Mesodermal cell (in vitro differentiated cells): ENCODE measurements at regions not wholly inside any gene's neighbourhood (a gene's known extent, or its start where the extent isn't known, plus 50 kb on each side); places are given as distances from the start of the nearest gene placed in this dataset.

ENCODE experiments used
- H3K27ac ChIP-seq: 2 replicates; pipeline ENCODE4 v1.7.0; 2013; ENCODE audit warnings: mild to moderate bottlenecking, low read depth, low read length, moderate library complexity; ENCODE audit not compliant: severe bottlenecking
- H3K36me3 ChIP-seq: 2 replicates; pipeline ENCODE4 v1.7.1; 2013; ENCODE audit warnings: mild to moderate bottlenecking, low read length, moderate library complexity; ENCODE audit not compliant: control insufficient read depth, insufficient read depth
- H3K4me1 ChIP-seq: one replicate; pipeline ENCODE4 v1.7.1; 2013; ENCODE audit warnings: mild to moderate bottlenecking, low read length; ENCODE audit not compliant: insufficient read depth, control insufficient read depth, poor library complexity, severe bottlenecking
- H3K4me3 ChIP-seq: 2 replicates; pipeline ENCODE4 v1.7.0; 2013; ENCODE audit warnings: low read length, control low read depth, mild to moderate bottlenecking; ENCODE audit not compliant: insufficient read depth, poor library complexity, severe bottlenecking; ENCODE audit errors: extremely low read depth
- H3K9me3 ChIP-seq: 2 replicates; pipeline ENCODE4 v1.7.1; 2013; ENCODE audit warnings: mild to moderate bottlenecking, low read length, moderate library complexity; ENCODE audit not compliant: control insufficient read depth
- WGBS, 2 experiments: methylation state at CpG; one replicate each; pipeline ENCODE4 v1.1.5; 2013; ENCODE audit warnings: missing lambda C conversion rate in 2 of 2; ENCODE audit not compliant: insufficient coverage in 2 of 2; 5-methylcytosine and 5-hydroxymethylcytosine counted together

DNA sequence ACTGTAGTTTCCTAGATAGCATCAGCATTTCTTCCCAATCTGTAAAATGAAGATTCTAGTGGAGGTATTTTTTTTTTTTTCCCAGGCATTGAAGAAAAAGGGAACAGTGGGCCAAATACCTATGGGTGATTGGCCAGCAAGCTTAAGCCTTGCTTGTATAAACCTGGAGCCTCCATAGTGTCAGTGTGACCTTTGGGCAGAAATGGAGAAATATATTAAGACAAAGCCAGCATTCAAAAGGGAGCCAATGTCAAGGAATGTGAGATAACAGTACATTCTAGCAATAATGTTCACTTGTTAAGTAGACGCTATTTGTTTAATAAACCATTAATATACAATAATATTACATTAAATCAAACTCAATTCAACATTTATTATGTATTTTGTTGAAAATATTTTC, 275.4 kb downstream of the FOXA2 start:
- Histone ChIP-seq H3K9me3 (no peaks in the 10 kb centered on the region), H3K36me3 (no peaks in the 10 kb centered on the region), H3K4me3 (no peak overlapping the region), H3K27ac (no peak overlapping the region), H3K4me1 (no peaks in the 10 kb centered on the region)
- no CpG with 5 or more reads among the region's 1 CpG for WGBS, 2 experiments

DNA sequence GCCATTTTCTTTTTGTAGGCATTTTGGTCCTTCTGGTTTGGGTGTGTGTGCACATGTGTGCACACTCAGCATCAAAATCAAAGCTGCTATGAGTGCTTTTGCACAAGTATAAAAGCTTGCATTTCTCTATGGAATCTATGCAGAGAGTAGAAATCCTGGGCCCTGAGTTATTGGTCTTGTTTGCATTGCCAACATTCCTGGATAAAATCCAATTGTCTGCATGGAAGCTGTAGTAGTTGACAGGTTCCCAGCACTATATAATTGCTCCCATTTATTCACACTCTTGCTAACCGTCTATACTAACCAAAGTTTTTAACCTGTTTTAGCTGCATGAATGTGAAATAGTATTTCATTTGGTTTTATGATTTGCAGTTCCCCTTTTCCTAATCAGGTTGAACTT, 277.0 kb downstream of the FOXA2 start:
- Histone ChIP-seq H3K4me3 (no peak overlapping the region), H3K9me3 (no peaks in the 10 kb centered on the region), H3K36me3 (no peaks in the 10 kb centered on the region), H3K4me1 (no peaks in the 10 kb centered on the region), H3K27ac (no peak overlapping the region)
- WGBS, 2 experiments: no CpG with 5 or more reads among the region's 1 CpG

DNA sequence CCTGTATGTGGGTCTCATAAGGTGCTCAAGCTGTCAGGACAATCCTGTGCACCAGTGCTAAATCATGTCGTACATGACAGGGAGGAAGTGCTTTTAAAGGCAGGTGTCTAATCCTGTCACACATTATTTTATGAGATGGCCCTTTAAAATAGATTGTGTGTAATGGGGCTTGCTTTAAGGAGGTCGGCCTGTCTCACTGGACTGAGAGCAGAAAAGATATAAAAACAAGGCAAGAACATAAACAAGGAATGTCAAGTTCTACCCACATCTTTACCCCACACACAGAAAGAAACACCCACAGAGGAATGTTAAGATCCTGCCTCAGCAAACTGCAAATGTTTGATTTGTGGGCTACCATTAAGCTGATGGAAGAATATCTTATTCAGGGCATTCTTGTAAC, 279.0 kb downstream of the FOXA2 start:
- H3K4me3 ChIP-seq: no peak overlapping the region
- H3K4me1 ChIP-seq: no peaks in the 10 kb centered on the region
- WGBS, 2 experiments: 83 to 100% methylated on average over 1 of the region's 2 CpGs

DNA sequence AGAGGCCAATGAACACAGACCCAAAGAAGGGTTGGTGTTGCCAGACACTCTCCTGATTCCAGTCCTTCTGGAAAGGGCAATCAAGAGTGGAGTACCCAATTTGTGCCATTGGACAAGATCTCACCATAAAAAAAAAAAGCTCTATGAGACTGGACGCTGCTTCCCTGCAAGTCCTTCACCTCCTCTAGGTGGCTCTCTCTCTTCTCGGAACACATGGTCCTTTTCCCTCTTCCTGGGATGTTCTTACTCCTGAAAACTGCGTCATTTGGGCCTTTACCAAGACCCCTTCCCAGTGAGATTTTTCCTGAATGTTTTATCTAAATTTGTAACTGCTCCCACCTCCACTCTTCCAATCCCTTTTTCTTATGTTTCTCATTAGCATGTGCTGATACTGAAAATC, 280.8 kb downstream of the FOXA2 start:
- no peaks in the 10 kb centered on the region for H3K4me1 ChIP-seq
- 54 to 55% methylated on average over 3 of the region's 3 CpGs for WGBS, 2 experiments

More for the DNA sequence above, 279.0 kb downstream of the FOXA2 start:
- no peaks in the 10 kb centered on the region for H3K9me3 ChIP-seq
- H3K36me3 ChIP-seq: no peaks in the 10 kb centered on the region
- H3K27ac ChIP-seq: no peak overlapping the region

DNA sequence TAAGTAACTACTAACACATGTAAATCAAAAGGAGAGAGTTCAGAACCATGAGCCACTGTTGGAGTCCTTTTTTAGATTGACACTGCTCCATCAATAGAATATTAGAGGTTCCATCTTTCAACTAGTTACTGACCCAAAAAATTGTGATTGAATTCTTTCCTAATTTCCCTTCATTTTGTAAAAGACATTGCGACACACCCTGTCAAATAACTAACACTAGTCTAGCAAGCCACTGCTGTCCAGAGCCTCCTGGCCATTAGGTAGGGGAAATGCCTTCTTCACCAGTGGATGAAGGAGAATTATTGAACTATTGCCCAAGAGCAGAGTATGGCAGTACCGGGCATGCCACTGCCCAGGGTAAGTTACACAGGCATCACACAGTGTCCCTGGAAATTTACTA, 282.3 kb downstream of the FOXA2 start:
- no peak overlapping the region for H3K4me3 ChIP-seq
- H3K4me1 ChIP-seq: no peaks in the 10 kb centered on the region
- WGBS, 2 experiments: 83 to 90% methylated on average over 1 of the region's 2 CpGs
- H3K9me3 ChIP-seq: no peaks in the 10 kb centered on the region
- H3K27ac ChIP-seq: no peak overlapping the region
- H3K36me3 ChIP-seq: no peaks in the 10 kb centered on the region

More for the DNA sequence above, 280.8 kb downstream of the FOXA2 start:
- H3K27ac ChIP-seq: no peak overlapping the region
- no peaks in the 10 kb centered on the region for H3K9me3 ChIP-seq
- H3K4me3 ChIP-seq: no peak overlapping the region
- no peaks in the 10 kb centered on the region for H3K36me3 ChIP-seq

DNA sequence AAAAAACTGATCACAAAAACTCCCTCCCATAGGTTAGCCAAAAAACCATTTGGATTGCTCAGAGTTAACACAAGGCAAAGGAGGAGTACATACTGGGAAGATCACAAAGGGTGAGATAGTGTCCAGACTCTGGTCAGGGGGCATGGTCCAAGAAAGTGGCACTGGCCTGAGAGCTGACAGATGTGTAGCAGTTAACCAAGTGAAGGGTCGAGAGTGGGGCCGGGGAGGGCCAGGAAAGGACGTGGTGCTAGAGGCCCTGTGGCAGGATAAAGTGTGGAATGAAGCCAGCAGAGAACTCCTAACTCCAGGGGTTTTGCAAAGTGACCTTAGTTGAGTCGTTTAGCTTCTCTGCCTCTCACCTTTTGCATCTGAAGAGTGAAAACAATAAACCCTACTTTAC, 290.5 kb downstream of the FOXA2 start:
- Histone ChIP-seq H3K36me3 (no peaks in the 10 kb centered on the region), H3K9me3 (no peaks in the 10 kb centered on the region), H3K27ac (no peak overlapping the region), H3K4me3 (no peak overlapping the region), H3K4me1 (no peaks in the 10 kb centered on the region)
- 86 to 89% methylated on average over 2 to 3 of the region's 4 CpGs for WGBS, 2 experiments

DNA sequence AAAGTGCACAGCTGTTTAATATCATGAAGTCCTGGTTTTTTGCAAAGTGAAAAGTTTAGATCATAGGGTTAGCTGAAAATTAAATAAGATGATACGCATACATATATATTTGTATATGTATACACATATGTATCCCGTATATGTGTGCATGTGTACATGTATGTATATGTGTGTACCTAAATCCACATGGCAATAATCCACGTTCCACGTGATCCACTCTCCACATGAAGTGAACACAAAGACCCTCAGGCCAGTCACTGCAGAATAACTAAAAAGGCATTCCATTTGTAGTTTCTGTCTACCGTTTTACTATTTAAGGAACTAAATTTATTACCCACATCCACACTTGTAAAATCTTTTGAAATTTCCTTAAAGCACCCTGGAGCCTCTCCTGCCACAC, 294.9 kb downstream of the FOXA2 start:
- WGBS, 2 experiments: 89 to 100% methylated on average over 1 to 2 of the region's 5 CpGs
- H3K4me1 ChIP-seq: no peaks in the 10 kb centered on the region
- H3K27ac ChIP-seq: no peak overlapping the region
- H3K36me3 ChIP-seq: no peaks in the 10 kb centered on the region
- H3K9me3 ChIP-seq: no peaks in the 10 kb centered on the region
- no peak overlapping the region for H3K4me3 ChIP-seq

DNA sequence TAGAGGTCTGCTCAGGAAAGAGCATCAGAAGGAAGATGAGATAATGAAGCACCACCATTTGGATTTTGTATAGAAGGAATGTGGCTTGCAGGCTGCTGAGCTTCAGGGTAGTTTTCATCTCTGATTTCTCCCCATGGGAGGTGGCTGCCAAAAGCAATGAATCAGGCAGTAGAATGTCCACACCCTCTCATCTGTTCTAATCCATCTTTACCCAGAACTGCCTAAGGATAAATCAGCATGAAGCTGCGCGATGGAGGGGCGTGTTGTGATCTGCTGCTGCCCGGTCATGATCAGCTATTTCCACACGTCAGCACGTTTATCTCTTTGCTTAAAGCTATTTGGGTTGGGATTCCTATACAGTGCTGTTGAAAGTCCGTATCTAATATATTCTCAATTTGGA, 295.4 kb downstream of the FOXA2 start:
- Histone ChIP-seq H3K4me3 (no peak overlapping the region), H3K27ac (no peak overlapping the region), H3K9me3 (no peaks in the 10 kb centered on the region), H3K4me1 (no peaks in the 10 kb centered on the region), H3K36me3 (no peaks in the 10 kb centered on the region)
- 91 to 94% methylated on average over 7 of the region's 7 CpGs for WGBS, 2 experiments

DNA sequence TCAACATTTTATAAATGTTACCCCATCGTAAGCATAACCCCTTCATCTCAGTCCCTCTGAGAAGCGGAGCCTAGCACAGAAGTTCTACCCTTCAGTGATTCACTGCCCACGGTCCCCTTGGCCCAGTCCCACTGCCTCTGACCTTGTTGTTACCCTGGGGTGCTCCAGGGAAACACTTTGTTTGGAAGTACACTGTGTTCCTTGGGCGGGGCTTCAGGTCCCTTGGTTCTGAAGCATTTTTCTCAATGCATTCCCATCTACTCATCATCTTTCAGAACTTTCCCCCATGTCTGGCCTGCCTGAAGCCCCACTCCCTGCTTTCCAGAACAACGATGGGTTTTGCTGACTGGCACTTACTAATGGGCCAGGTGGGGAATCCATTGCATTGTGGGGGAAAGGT, 296.2 kb downstream of the FOXA2 start:
- Histone ChIP-seq H3K36me3 (no peaks in the 10 kb centered on the region), H3K4me1 (no peaks in the 10 kb centered on the region), H3K9me3 (no peaks in the 10 kb centered on the region), H3K27ac (no peak overlapping the region), H3K4me3 (no peak overlapping the region)
- WGBS, 2 experiments: 86 to 91% methylated on average over 4 to 5 of the region's 5 CpGs

DNA sequence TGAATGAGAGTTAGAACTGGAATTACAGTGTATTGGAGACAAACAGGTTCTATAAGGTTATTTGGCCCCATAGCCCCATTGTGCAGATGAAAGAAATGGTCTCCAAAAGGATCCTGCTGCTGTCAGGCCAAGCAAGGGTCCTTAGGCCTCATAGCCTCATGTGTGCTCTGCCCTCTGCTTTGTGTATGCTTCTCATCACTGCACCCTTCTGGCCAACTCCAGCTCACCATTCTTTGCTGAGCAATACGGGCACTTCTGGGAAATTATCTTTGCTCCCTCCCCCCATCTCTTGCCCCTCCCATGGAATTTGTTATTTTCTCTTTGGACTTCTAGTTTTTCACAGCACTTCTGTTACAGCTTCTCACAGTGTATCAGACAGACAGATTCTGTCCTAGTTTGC, 298.8 kb downstream of the FOXA2 start:
- H3K36me3 ChIP-seq: no peaks in the 10 kb centered on the region
- 21 to 38% methylated on average over 1 of the region's 1 CpG for WGBS, 2 experiments
- H3K9me3 ChIP-seq: no peaks in the 10 kb centered on the region
- H3K27ac ChIP-seq: no peak overlapping the region
- no peak overlapping the region for H3K4me3 ChIP-seq
- H3K4me1 ChIP-seq: no peaks in the 10 kb centered on the region

DNA sequence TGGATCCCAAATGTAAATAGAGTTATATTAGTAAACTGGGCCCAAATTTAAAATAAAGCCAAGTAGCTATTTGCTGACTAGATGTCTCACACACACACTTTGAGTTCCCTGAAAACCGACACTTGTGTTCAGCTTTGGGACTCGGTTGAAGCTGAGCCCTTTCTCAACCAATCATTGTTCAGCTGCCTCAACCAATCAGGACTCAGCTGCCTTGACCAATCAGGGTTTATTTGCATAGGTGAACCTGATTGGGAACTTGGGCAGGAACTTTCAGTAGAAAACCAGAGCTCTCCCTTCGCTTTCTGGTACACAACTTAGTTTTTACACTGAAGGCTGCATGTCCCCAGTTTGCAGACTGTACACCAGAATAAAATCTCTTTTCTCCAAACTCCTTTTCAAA, 301.7 kb downstream of the FOXA2 start:
- no peak overlapping the region for H3K27ac ChIP-seq
- H3K4me1 ChIP-seq: no peaks in the 10 kb centered on the region
- H3K36me3 ChIP-seq: no peaks in the 10 kb centered on the region
- WGBS, 2 experiments: 89 to 96% methylated on average over 2 of the region's 3 CpGs
- H3K4me3 ChIP-seq: no peak overlapping the region
- no peaks in the 10 kb centered on the region for H3K9me3 ChIP-seq

DNA sequence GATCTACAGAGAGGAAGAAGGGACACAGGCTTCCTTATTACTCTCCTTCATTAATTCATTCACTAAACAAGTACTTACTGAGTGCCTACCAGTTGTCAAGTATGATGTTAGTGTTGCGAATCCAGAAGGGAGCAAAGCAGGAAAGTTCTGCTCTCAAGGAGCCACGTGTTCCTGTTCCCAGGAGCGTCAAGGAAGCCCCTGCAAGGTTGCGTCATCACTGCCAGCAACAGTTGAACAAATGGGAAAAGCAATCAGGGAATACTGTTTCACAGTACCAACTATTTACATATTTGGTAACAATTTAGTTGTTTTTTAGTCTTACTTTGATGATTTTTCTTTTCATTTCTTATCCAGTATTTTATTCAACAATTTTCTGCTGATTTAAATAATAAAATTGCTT, 310.0 kb downstream of the FOXA2 start:
- WGBS, 2 experiments: 87 to 88% methylated on average over 3 of the region's 4 CpGs
- Histone ChIP-seq H3K36me3 (no peaks in the 10 kb centered on the region), H3K4me3 (no peak overlapping the region), H3K9me3 (no peaks in the 10 kb centered on the region), H3K27ac (no peak overlapping the region), H3K4me1 (no peaks in the 10 kb centered on the region)
